Coronary artery (tissue), 2 donors: ENCODE measurements at regions not wholly inside any gene's neighbourhood (a gene's known extent, or its start where the extent isn't known, plus 50 kb on each side); places are given as distances from the start of the nearest gene placed in this dataset.

ENCODE experiments used
- DNase-seq: peaks from one replicate; pipeline ENCODE4 v3.0.0-alpha.2; 2017; ENCODE audit warnings: low spot score
- H3K27ac ChIP-seq, 2 donors: fragments of 200-600 bp; sonication (generic); one replicate each; pipeline ENCODE4 v1.5.1; 2016 to 2019
- H3K4me3 ChIP-seq: fragments of 200-600 bp; sonication (generic); 2 replicates; pipeline ENCODE4 v1.5.1; 2016; ENCODE audit warnings: mild to moderate bottlenecking, moderate library complexity
- CTCF ChIP-seq: fragments of 200-600 bp; sonication (generic); IDR thresholded peaks from one replicate; pipeline ENCODE4 v1.5.1; 2019; ENCODE audit warnings: antibody characterized with exemption

GRCh38 chr3:135762188-135762856 lies 203.2 kb upstream of the PPP2R3A start:
- no peak for DNase-seq
- H3K27ac ChIP-seq: no peak overlapping the region
- H3K4me3 ChIP-seq: no peak overlapping the region
- no peak for TF ChIP-seq CTCF

DNA sequence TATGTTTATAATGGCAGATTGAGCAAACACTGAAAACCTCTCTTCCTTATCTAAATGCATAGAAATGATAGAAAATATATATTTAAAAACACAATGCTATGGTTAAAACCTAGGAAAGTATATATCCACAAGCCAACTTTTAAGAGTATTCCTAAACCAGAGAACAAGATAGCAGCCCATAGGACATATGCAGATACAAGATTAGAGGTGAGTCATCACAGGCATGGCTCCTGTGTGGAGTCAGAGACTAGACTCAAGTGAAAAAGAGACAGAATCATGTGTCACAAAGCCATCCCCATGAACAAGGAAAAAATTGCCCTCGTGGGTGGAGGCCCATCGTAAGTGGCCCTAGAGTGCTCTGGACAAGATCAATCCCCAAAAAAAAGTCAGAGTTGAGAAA lies 199.4 kb upstream of the PPP2R3A start:
- TF ChIP-seq CTCF: no peak

GRCh38 chr3:135771760-135772159 lies 193.8 kb upstream of the PPP2R3A start:
- H3K4me3 ChIP-seq: no peak overlapping the region
- H3K27ac ChIP-seq: no peak overlapping the region
- TF ChIP-seq CTCF: no peak
- no peak for DNase-seq

More for the DNA sequence above, 199.4 kb upstream of the PPP2R3A start:
- DNase-seq: no peak
- Histone ChIP-seq H3K4me3 (no peak overlapping the region), H3K27ac (no peak overlapping the region)

- H3K27ac ChIP-seq: no peak overlapping the region
- no peak for DNase-seq
- TF ChIP-seq CTCF: no peak
- H3K4me3 ChIP-seq: no peak overlapping the region
Measured at GRCh38 chr3:135779024-135779423, 186.5 kb upstream of the PPP2R3A start.

DNA sequence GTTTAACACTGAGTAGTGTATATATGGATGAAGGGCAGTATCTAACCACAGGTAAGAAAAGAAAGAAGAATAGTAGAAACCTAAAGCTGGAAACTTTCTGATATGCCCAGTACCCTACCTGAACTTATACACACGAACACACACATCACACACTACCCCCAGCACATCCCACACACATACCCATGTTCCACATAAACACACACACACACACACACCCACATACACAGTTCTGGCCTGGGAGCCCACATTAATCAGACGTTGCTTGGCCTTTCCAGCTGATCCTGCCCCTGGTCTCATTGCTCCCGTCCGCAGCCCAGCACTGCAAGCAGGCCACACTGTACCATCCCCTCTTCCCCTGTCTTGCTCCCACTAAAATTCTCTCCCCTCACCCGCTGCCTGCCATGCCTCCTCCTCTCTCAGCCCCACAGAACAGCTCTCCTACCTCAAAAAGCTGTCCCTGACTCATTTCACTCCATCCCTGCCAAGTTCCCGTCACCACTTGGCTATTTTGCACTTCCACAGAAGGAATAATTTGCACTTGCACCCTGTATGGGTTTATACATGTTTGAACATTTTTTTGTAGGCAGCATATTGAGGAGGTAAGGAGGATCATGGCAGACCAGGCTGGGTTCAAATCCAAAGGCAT lies 185.8 kb upstream of the PPP2R3A start:
- no peak for TF ChIP-seq CTCF
- DNase-seq: no peak
- no peak overlapping the region for H3K4me3 ChIP-seq
- H3K27ac ChIP-seq: no peak overlapping the region

DNA sequence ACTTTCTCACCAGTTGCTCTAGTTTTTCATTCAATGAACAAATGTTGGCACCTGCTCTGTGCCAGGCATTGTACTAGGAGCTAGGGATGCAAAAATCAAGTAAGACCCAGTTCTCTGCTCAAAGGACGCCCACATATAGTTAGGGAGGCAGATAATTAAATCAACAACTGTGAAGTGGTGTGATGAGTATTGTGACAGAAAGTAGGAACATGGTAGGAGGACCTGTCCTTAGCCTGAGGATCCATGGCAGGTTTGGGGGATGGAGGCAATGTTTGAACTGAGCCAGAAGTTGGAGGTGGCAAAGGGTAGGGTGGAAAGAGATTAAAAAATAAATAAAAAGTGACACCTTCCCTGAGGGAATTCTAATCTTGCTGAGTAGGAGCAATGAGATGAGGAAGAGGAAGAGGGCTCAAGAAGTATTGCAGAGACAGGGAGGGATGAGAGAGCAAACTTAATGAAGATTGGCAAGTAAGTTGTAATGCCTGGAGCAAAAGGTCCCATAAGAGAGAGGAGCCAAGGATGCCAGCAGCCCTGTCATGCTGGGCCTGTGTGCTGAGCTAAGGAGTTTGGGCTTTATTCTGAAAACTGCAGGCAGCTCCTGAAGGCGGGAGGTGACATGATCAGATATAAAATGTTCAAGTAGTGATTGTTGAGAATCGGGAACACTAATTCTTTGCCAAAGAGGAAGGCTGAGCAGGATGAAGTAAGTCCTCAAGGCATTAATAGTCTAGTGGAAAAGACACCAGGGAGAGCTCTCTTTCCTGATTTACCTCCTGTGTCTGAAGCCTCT lies 184.3 kb upstream of the PPP2R3A start:
- no peak for TF ChIP-seq CTCF
- DNase-seq: no peak
- Histone ChIP-seq H3K4me3 (no peak overlapping the region), H3K27ac (no peak overlapping the region)
